Smooth muscle cell (in vitro differentiated cells): ENCODE measurements at regions not wholly inside any gene's neighbourhood (a gene's known extent, or its start where the extent isn't known, plus 50 kb on each side); places are given as distances from the start of the nearest gene placed in this dataset.
A peak's percentile ranks its signal among the peaks of the same experiment; 100 is the strongest.

Source experiments
- DNase-seq: peaks from one replicate; lab custom pipeline; 2025; ENCODE audit not compliant: unreplicated experiment; lab: John Stamatoyannopoulos, UW
- H2AFZ ChIP-seq: fragments of 200-600 bp; sonication (generic); 2 replicates; pipeline ENCODE4 v1.6.0; 2016; ENCODE audit warnings: antibody characterized with exemption, low read depth, mild to moderate bottlenecking
- H3F3A ChIP-seq: fragments of 200-600 bp; sonication (generic); 2 replicates; pipeline ENCODE4 v1.6.0; 2017; ENCODE audit warnings: antibody characterized with exemption, low read depth
- H3K27ac ChIP-seq: fragments of 200-600 bp; sonication (generic); 2 replicates; pipeline ENCODE4 v1.5.1; 2016; ENCODE audit warnings: low read depth, mild to moderate bottlenecking
- H3K27me3 ChIP-seq: fragments of 200-600 bp; sonication (generic); 2 replicates; pipeline ENCODE4 v1.6.1; 2016; ENCODE audit warnings: low read depth, mild to moderate bottlenecking
- H3K36me3 ChIP-seq: fragments of 200-600 bp; sonication (generic); 2 replicates; pipeline ENCODE4 v1.5.1; 2016; ENCODE audit warnings: low read depth
- H3K4me1 ChIP-seq: fragments of 200-600 bp; sonication (generic); 2 replicates; pipeline ENCODE4 v1.5.1; 2016; ENCODE audit warnings: low read depth
- H3K4me2 ChIP-seq: fragments of 200-600 bp; sonication (generic); 2 replicates; pipeline ENCODE4 v1.6.0; 2016; ENCODE audit warnings: mild to moderate bottlenecking
- H3K4me3 ChIP-seq: fragments of 200-600 bp; sonication (generic); 2 replicates; pipeline ENCODE4 v1.5.1; 2016; ENCODE audit warnings: mild to moderate bottlenecking
- H3K79me2 ChIP-seq: fragments of 200-600 bp; sonication (generic); 2 replicates; pipeline ENCODE4 v1.6.0; 2016; ENCODE audit warnings: low read depth, mild to moderate bottlenecking
- H3K9ac ChIP-seq: fragments of 200-600 bp; sonication (generic); 2 replicates; pipeline ENCODE4 v1.6.0; 2016; ENCODE audit warnings: low read depth
- H3K9me3 ChIP-seq: fragments of 200-600 bp; sonication (generic); replicated peaks from 2 replicates; pipeline ENCODE4 v1.5.1; 2016; ENCODE audit warnings: low read depth
- H4K20me1 ChIP-seq: fragments of 200-600 bp; sonication (generic); 2 replicates; pipeline ENCODE4 v1.6.0; 2016; ENCODE audit warnings: low read depth
- WGBS: methylation state at CpG from one replicate; pipeline ENCODE4 v1.1.7; 2016; ENCODE audit warnings: low lambda C conversion rate; 5-methylcytosine and 5-hydroxymethylcytosine counted together
- TF ChIP-seq, protein P1 (sequence below): fragments of 200-600 bp; sonication (generic); IDR thresholded peaks from 2 replicates; pipeline ENCODE4 v1.5.1; 2017; ENCODE audit warnings: borderline replicate concordance, mild to moderate bottlenecking, antibody characterized with exemption; ENCODE audit not compliant: insufficient read depth, poor library complexity, severe bottlenecking

DNA sequence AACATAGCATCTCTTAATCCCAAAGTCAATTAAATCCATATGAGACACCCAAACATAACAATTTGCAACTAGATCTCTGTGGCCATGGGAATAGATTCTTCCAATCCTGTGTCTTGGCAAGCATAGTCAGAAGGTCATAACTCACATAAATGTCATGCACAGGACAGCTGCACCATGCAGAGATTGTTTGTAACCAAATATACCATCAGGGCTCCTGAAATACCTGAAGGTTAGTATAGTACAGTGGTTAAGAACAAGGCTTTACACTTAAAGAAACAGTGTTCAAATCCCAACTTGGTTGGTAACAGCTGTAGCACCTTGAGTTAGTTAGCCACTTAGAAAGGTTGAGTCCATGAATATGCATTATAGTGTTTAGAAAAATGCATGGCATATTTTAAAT, 82.6 kb upstream of the CCDC190 start:
- Histone ChIP-seq H3F3A (peaks cover 10% of the 10 kb centered on the region), H3K9me3 (no peaks in the 10 kb centered on the region), H3K4me3 (no peak overlapping the region), H3K79me2 (no peaks in the 10 kb centered on the region), H3K4me1 (peaks cover 10% of the 10 kb centered on the region), H3K27me3 (no peaks in the 10 kb centered on the region), H3K4me2 (peak overlapping the region; percentile 20), H3K36me3 (no peaks in the 10 kb centered on the region), H3K9ac (no peak overlapping the region), H2AFZ (peak overlapping the region; percentile 39), H4K20me1 (no peaks in the 10 kb centered on the region), H3K27ac (no peak overlapping the region)
- TF ChIP-seq, protein P1, sequence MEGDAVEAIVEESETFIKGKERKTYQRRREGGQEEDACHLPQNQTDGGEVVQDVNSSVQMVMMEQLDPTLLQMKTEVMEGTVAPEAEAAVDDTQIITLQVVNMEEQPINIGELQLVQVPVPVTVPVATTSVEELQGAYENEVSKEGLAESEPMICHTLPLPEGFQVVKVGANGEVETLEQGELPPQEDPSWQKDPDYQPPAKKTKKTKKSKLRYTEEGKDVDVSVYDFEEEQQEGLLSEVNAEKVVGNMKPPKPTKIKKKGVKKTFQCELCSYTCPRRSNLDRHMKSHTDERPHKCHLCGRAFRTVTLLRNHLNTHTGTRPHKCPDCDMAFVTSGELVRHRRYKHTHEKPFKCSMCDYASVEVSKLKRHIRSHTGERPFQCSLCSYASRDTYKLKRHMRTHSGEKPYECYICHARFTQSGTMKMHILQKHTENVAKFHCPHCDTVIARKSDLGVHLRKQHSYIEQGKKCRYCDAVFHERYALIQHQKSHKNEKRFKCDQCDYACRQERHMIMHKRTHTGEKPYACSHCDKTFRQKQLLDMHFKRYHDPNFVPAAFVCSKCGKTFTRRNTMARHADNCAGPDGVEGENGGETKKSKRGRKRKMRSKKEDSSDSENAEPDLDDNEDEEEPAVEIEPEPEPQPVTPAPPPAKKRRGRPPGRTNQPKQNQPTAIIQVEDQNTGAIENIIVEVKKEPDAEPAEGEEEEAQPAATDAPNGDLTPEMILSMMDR: no peak
- DNase-seq: no peak

DNA sequence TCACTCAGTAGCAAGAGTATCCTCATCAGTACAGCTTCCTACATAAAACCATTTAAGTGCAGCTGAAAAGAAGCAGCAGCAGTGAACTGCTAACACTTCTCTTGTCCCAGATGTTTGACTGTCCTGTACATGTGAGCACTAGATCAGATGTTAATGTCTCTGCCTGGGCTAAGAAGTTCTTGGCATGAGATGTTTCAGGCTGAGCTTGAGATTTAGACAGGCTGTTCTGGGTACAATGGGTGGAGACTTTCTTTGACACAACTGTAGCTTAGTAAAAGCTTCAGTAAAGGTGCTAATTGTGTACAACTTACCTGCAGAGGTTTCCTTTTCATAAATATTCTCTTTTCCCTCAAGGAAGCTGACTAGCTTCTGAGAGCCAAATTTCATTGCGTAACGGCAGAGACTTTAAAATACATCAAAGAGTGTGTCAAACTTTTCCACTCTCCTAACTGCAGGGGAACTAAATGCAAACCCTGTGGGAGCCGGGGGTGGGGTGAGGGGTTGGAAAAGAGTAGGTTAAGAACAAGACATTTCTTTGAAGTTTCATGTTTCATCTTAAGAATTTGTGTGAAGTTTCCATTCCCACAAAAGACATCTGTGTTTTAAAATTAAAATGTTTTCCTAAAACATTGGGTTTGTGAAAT, 82.1 kb upstream of the CCDC190 start:
- peaks cover 10% of the 10 kb centered on the region for H3K4me1 ChIP-seq
- TF ChIP-seq, protein P1: no peak
- peak overlapping the region; percentile 40 for H3K27ac ChIP-seq
- no peak for DNase-seq
- no peaks in the 10 kb centered on the region for H3K36me3 ChIP-seq
- no peaks in the 10 kb centered on the region for H3K9me3 ChIP-seq
- H4K20me1 ChIP-seq: no peaks in the 10 kb centered on the region
- no peak overlapping the region for H3K4me3 ChIP-seq
- H3K27me3 ChIP-seq: no peaks in the 10 kb centered on the region
- H3K79me2 ChIP-seq: no peaks in the 10 kb centered on the region
- 35% methylated on average over 3 of the region's 3 CpGs for WGBS
- H3F3A ChIP-seq: peaks cover 10% of the 10 kb centered on the region
- no peak overlapping the region for H3K9ac ChIP-seq
- H3K4me2 ChIP-seq: peak overlapping the region; percentile 20
- H2AFZ ChIP-seq: peak overlapping the region; percentile 39

DNA sequence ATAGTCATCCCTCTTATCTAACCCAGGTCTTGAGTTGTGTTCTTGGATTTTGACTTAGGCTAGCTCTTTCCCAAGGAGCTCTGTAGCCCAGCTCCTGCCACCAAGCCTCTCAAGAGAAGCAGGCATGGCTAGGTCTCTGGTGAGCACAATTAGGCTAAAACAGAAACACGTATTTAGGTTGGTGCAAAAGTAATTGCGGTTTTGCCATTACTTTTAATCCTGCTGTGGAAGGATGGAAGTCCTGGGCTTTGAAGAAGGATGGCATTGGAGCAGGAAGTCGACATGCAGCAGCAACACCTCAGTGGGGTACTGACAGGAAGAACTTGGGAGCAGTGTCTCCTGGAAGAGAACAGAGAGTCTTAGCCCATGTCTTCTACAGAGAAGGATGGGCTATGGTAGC, 80.0 kb upstream of the CCDC190 start:
- Histone ChIP-seq H3K4me2 (no peak overlapping the region), H3K9me3 (no peaks in the 10 kb centered on the region), H3K36me3 (no peaks in the 10 kb centered on the region), H3K27ac (no peak overlapping the region), H3K9ac (no peak overlapping the region), H2AFZ (no peak overlapping the region), H3K27me3 (no peaks in the 10 kb centered on the region), H3K4me3 (no peak overlapping the region), H4K20me1 (no peaks in the 10 kb centered on the region), H3K4me1 (peaks cover 10% of the 10 kb centered on the region), H3K79me2 (no peaks in the 10 kb centered on the region), H3F3A (peaks cover 10% of the 10 kb centered on the region)
- TF ChIP-seq, protein P1: no peak
- WGBS: 79% methylated on average over 3 of the region's 3 CpGs
- DNase-seq: no peak

DNA sequence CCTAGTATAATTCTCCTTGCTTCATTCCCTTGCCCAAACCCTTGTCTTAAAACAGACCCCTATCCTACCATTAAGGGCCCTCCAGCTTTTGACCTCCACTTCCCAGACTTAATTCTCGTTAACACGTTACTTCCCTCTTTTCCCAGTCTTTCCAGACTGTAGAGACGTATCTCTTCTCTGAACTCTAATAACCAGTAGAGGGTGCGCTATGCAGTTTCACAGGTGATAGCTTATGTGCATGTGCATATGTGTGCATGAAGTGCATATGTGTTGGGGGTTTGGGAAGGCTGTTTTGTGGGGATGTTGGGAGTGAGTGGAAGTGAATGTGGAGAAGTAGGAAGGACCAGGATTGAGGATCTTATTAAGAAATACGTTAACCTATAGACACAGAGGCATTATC, 78.1 kb upstream of the CCDC190 start:
- no peak overlapping the region for H3K27ac ChIP-seq
- DNase-seq: no peak
- no peak overlapping the region for H3K4me2 ChIP-seq
- WGBS: 92% methylated on average over 5 of the region's 5 CpGs
- TF ChIP-seq, protein P1: no peak
- H3K36me3 ChIP-seq: no peaks in the 10 kb centered on the region
- peaks cover 10% of the 10 kb centered on the region for H3K4me1 ChIP-seq
- H3K27me3 ChIP-seq: no peaks in the 10 kb centered on the region
- no peak overlapping the region for H3K4me3 ChIP-seq
- H4K20me1 ChIP-seq: no peaks in the 10 kb centered on the region
- H3K79me2 ChIP-seq: no peaks in the 10 kb centered on the region
- H3F3A ChIP-seq: peaks cover 10% of the 10 kb centered on the region
- H3K9me3 ChIP-seq: no peaks in the 10 kb centered on the region
- no peak overlapping the region for H3K9ac ChIP-seq
- no peak overlapping the region for H2AFZ ChIP-seq
